Uterus (tissue), 2 donors: ENCODE measurements at regions not wholly inside any gene's neighbourhood (a gene's known extent, or its start where the extent isn't known, plus 50 kb on each side); places are given as distances from the start of the nearest gene placed in this dataset.
A peak's percentile ranks its signal among the peaks of the same experiment; 100 is the strongest.

Experiments used
- CTCF ChIP-seq, 4 experiments: fragments of 200-600 bp in 2 of 4; fragments of 450-650 bp in 2 of 4; sonication (generic) in 2 of 4; IDR thresholded peaks; one replicate each; pipeline ENCODE4 v1.5.1; 2016 to 2019; ENCODE audit warnings: antibody characterized with exemption in 4 of 4, mild to moderate bottlenecking in 2 of 4, moderate library complexity in 1 of 4
- POLR2A ChIP-seq, 2 donors: fragments of 450-650 bp; IDR thresholded peaks; one replicate each; pipeline ENCODE4 v1.6.1; 2016; ENCODE audit warnings: antibody characterized with exemption in 2 of 2, mild to moderate bottlenecking in 1 of 2, moderate library complexity in 1 of 2

DNA sequence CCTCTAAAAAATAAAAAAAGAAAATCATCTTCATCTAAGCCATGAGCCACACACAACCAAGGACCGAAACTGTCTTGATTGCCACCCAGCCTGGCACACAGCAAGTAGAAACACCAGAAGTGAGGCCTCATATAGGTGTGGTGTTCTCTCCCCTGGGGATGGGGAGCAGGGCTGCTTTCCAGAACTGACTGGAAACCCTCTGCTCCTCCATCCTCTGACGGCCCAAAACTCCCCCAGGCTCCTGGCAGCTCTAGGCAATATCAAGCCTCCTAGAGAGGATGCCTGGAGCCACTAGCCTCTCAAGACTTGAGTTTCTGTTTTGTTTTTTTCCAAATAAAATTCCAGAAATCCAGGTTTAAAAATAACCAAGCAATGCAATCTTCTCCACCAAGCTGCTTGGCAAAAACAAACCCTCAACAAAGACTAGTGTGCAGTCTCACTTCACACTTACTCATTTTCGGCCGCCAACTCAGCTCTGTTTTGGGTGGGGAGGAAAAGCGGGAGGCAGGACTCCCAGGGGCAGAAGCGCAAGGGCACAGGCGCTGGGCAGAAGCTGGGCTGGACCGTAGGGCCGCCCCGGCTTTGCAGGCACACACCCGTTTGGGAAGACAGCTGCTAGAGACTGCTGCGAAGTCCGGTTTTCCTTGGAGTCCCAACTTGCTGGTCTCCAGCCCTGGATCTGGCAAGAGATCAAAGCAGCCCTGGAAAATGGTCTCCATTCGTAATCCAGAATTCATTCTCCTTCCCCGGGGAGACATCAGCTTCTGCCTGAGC, 78.2 kb upstream of the CAPZB start:
- TF ChIP-seq POLR2A (IDR thresholded peaks at IDR 0.05) (peak in 1 of 2 donors; percentile 36), CTCF (IDR thresholded peaks at IDR 0.05) (no peak)
